HG03558 (cell line): ENCODE measurements at regions not wholly inside any gene's neighbourhood (a gene's known extent, or its start where the extent isn't known, plus 50 kb on each side); places are given as distances from the start of the nearest gene placed in this dataset.

Source experiments
- ATAC-seq: cut with Tn5 transposase; IDR thresholded peaks from one replicate; pipeline ENCODE4 v1.9.1; 2021; ENCODE audit warnings: moderate number of reproducible peaks; ENCODE audit not compliant: unreplicated experiment; ENCODE audit errors: extremely low read depth

DNA sequence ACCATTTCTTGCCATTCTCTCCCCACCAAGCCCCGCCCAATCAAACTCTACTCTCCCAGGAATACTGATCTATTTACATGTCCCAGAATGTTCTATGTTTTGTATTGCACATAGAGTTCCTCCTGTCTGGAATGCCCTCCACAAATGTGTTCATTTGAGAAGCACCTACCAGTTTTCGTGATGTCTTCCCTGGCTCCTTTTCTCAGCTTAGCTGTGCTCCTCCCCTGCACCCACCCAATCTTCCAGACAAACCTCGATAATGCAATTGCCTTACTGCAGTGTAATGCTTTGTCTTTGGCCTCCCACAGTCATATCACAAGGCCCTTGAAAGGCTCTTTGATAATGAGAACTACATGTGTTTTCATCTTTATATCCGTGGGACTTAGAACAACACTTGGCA is 214.5 kb upstream of the ANKRD55 start:
- no peak for ATAC-seq

DNA sequence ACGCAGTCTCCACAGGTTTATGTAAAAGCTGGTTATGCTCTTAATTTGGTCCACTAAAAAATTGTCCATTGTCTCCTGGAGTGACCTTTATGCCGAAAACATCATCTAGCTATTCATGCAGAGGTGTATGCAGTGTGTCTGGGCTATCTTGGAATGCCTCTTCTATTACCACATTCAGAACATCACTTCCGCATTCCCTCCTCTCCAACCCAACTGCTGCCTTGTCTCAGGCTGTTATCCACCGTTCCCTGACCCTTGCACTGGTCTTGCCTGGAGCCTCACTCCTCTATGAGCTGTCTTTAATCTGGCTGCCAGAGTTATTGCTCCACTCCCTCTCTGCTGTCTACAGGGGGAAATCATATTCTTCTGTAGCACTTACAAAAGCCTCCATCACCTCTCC is 214.1 kb upstream of the ANKRD55 start:
- ATAC-seq = no peak

DNA sequence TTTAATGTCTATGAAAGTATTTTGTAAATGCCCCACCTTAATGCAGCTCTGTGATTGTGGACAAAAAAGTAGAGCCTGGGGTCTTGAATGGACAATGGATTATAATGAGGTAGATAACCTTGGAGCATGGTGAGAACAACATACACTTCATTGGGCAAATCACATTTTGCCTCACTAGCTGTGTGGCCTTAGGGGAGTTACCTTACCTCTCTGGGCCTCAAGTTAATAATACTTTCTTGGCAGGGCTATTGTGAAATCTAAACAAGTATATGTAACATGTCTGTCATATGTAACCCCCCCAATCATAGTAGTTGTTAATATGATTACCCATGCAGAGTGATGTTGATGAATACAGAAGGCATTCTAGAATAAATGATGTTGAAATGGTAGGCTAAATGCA is 213.6 kb upstream of the ANKRD55 start:
- no peak for ATAC-seq

DNA sequence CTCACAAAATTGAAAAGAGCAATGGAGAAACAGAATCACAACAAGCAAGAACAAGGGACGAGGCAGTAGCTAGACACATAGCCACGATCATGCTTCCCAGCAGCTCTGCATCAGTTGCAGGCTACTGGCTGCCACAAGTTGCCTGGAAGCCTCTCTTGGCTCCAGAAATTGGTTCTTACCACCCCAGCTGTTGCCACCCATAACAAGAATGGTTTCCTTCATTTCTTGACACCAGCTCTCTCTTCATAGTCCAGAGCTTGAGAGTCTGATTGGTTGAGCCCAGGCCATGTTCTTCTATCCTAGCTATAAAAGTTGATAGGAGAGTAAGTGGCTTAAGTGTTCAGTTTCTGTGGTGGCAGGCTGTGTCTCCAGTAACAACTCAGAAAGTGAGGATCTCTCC is 210.7 kb upstream of the ANKRD55 start:
- no peak for ATAC-seq

DNA sequence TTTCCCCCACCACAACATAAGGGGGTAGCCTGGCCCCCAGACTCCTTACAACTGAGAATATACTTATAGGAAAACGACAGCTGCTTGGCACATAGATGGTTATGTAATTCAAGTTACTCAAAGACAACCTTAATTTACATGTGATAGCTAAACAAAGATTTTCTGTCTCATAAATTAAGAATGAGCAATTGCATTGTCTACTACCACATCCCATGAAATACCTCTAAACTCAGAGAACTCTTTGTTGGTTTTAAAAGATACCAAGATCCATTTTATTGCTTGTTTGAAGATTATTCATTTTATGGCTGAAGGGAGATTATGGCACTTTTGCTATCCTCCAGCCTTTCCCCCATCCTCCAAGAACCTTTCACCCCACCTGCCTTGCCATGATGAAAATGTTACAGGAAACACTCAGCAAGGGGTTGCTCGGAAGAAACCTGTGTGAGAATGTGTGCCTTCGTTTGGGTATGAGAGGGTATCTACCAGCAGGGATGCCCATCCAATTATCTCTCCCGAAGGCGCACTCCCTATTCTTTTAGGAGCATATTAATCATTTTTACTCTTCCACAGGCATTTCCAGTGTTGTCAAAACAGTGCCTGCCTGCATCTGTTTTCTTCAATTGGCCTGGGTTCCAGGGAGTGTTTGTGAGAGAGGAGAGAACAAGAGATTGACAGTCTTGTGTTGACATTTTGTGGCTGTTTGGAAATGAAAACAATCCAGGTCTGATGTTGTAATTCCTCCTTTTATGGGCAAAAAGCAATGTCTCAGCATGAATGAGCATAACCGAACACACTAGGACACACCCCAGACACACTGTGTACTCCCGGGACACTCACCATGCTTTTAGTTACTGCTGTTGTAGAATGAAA is 208.0 kb upstream of the ANKRD55 start:
- ATAC-seq = no peak

DNA sequence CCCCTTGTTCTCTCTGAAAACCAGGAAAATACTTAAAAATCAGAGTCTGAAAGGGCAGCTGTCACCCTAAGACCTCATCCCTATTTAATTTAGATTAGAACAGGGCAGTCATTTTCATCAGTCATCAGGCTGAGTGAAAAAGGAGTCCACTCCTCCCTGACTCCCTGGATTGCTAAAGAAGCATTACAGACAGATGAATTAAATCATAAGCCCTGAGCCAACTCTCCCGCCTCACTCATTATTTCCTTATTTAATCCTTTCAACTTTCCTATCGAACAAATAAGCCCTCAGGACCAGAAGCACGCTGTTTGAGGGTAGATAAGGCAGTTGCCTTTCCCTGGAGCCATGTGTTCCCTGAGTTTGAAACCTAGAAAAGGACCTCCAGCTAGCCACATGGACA is 201.9 kb upstream of the ANKRD55 start:
- ATAC-seq = no peak

DNA sequence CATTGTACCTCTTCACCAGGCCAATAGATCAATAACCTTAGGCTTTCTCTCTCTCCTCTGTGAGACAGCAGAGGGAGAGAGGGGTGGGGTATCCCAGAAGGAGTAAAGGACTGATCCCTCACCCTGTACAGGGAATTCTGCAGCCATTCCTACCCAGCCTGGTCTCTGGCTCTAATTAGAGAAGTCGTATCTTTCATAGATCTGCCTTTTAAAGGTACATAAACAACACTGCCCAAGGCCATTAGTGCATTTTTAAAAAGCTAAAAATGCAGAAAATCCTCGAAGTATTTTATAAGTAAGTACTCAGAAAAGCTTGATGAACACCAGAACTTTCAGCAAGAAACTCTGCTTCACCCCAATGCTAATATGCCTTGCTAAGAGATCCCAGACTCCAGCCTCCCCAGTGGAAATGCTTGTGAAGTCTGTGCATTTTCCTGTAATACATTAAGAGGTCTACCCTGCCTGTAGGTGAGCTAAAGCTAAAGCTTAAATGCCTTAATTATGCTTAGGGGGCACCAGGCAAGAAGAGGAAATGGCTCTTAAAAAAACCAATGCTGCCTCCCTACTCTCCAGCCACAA is 200.0 kb upstream of the ANKRD55 start:
- ATAC-seq = no peak

DNA sequence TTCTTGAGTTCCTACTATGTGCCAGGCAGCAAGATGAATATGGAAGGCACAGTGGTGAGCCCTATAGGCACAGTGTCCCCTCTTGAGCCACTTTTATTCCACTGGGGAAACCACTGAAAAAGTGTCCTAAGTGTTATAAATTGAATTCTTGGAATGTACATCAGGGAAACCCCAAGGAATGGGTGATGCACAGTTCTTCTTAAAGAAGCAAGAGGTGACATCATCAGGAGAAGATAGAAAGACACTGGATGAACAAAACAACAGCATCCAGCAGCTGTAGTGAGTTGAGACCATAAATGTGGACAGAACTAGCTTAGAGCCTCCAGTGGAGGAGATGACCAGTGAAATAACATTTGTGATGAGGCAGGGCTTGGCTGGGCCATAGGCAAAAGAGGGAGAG is 199.2 kb upstream of the ANKRD55 start:
- no peak for ATAC-seq

DNA sequence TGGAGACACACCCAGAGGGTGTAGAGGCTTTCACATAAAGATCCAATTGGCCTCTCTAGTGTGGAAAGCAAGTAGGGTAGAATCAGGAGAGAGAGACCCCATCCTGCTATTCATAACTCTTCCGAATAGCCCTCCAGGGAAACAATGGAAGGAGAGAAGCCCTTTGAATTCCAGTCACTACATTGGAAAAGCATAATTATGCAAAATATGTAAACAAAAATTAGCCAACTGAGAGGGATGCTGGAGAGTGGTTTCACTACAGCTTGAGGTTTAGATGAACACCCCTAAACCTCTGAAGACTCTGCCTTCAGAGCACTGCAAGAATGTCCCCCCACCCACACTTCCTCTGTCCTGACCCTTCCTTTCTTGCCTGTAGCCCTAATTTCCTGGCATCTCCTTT is 197.3 kb upstream of the ANKRD55 start:
- ATAC-seq = no peak

DNA sequence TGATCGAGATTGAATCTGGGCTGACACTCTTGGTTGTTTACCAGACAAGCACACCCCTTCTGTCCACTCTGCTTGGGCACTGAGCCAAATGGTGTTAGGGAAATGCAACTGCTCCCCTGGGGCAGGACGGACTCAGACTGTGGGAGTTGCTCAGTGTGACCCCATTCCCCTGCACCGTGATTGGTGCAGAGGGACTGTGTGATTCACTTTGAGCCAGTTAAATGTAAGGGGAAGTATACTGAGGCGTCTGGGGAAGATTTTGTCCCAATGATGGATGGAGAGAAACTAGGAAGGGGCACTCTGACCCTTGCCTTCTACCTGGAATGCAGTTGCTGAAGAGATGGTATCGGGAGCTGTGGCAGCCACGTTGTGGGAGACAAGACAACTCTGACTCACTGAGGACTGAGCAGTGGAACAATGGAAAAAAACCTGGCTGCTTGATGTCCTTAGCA is 196.0 kb upstream of the ANKRD55 start:
- no peak for ATAC-seq

DNA sequence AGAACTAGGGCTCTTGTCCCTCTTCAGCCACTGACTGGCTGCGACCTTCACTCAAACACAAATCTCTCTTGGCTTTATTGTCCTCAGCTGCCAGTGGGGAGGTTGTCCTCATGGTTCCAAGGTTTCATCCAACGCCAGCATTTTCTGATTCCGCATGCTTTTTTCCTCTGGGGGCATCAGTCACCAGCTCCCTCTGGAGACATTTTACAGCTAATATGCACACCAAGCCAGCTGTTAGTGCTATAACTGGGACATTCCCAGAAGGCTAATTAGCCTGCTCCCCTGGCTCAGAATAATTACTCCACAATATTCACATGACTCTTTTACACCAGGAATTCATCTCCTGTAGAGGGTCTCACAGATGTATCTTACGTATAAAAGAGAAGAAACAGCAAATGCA is 193.6 kb upstream of the ANKRD55 start:
- no peak for ATAC-seq

DNA sequence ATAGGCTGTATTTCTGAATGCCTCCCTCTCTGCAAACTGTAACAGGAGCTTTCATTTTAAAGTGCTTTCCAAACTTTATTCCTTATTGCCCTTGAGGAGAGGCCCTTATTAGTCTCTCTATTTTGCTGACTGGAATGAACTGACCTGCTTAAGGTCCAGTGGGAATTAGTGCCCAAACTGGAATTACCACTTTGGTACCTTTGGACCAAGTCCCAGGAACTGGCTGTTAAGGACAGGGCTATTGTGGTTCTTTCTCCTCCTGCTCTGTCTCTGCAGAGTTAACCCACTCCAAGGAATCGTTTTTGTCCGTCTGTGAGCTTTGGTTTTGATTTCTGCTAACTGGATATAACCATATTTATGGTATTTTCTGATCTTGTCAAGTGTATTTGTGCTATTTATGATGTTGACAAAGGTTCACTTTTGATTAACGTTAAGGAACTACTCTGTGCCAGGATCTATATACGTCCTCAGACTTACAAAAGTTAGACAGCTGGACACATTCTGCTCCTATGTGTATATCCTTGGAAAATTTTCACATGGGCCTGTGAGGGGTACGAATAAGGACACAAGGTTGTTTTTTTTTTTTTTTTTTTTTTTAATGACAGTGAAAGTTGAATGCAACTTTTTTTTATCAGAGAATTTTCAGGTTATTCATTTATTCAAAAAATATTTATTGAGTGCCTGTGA is 189.1 kb upstream of the ANKRD55 start:
- ATAC-seq = no peak

DNA sequence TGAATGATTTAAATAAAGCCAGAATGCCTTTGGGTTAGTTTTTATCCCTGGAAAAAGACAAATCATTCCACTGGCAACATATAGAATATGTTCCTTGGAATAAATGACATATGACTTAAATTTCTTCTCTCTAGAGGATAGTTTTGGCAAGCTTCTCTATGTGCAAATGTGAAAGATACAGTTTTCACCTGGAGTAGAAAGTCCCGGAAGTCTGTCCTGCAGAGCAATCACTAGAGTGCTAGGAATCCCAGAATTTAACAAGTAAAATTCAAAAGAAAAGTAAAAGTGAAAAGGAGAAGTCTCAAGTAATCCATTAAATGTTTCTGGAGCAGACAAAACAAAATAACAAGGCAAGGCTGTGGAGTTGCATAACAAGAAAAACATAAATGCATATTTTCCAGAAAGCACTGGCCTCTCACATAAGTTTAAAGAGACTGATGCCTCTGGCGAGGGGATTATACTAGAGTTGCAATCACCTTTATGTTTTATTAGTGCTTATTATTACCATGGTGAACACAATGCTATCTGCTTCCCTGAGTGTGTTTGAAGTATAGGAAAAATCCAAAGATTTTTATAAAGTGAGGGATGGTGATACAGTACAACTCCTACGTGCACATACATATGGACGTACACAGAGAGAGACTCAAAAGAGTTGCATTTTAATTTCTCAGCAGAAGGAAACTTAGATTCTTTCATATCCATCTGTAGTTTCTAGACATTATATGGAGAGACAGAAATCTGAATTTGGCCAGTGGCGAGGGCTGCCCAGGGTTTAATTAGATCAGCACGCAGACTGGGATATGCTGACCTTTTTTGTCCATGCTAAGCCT is 188.3 kb upstream of the ANKRD55 start:
- no peak for ATAC-seq

DNA sequence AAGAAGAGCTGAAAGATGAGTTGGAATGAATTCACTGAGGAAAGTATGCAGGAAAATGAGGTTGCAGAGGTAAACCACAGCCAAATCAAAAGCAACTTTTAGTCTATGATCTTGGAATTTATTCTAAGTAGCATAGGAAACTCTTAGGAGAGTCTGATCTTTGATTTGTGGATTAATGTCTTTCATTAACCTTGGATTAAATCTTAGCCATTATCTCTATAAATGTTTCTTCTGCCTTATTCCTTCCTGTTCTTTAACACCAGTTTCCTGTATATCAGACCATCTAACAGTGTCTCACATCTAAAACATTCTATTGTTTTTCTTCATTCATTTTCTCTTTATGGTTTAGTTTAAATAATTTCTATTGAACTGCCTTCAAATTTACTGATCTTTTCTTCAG is 187.2 kb upstream of the ANKRD55 start:
- no peak for ATAC-seq

DNA sequence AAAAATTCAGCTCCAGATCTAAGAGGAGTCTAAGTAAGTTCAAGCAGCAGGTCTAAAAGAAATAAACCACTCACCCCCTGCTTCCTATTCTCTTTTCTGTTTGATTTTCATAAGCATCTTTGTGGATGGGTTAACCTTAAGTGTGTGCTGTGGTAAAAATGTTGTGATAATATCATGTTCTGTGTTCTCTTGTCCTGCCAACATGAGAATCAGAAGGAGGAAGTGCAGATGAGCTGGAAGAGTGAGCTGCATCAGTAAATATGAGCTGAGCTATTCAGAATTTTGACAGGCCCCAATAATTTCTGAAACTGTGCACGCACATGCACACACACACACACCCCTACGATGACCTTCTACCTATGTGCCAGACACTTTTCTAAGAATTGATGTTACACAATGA is 186.5 kb upstream of the ANKRD55 start:
- ATAC-seq = no peak

DNA sequence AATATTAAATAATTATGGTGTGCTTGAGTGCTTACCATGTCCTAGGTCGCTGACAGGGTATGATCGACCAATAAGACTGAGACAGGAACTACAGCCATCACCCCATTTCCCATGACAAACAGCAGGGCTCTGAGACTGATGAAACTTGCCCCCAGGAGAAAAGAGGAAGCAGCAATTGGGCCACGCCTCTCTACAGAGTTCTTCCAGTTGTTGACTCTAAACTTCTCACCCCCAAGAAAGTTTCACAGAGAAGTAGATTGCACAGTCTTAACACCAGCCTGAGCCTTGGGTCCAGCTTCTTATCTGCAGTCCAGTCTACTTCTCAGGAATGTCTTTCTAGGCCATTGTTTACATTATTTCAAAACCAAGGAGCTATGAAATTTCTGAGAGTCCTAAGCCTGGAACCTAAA is 182.2 kb upstream of the ANKRD55 start:
- ATAC-seq = peak; percentile 72

DNA sequence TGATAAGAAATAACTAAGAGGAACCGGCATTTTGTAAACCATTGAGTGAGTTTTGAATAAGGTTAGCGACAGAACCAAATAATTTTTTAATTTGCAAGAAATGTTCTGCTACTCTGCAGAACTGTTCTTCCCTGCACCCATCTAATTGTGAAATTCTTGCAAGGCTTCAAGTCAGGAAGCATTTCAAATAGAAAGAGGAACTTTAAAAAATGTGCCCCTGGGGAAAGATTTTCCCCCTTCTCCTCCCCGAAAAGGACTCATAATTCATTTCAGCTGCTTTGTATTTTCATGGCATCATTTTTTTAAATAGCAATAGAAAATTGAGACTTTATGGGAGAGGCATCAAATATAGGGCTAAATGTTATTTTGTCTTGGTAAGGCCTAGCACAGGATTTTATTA is 180.9 kb upstream of the ANKRD55 start:
- no peak for ATAC-seq

DNA sequence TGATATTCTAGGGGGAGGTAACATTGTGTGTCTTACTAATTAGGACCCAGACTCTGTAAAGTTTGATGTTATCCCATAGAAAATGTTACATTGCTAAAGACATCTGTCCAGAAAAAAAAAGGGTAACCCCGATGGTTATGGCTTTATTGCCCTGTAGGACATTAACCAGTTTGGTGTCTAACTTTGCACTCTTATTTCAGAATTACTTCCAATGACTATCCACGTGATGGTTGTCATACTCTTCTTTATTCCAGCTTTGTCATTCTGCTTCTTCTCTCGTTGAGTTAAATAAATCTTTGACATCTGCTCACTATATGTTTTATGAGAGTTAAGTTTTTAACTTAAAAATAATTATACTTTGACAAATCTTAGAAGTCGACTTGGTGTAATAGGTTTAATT is 180.4 kb upstream of the ANKRD55 start:
- no peak for ATAC-seq

DNA sequence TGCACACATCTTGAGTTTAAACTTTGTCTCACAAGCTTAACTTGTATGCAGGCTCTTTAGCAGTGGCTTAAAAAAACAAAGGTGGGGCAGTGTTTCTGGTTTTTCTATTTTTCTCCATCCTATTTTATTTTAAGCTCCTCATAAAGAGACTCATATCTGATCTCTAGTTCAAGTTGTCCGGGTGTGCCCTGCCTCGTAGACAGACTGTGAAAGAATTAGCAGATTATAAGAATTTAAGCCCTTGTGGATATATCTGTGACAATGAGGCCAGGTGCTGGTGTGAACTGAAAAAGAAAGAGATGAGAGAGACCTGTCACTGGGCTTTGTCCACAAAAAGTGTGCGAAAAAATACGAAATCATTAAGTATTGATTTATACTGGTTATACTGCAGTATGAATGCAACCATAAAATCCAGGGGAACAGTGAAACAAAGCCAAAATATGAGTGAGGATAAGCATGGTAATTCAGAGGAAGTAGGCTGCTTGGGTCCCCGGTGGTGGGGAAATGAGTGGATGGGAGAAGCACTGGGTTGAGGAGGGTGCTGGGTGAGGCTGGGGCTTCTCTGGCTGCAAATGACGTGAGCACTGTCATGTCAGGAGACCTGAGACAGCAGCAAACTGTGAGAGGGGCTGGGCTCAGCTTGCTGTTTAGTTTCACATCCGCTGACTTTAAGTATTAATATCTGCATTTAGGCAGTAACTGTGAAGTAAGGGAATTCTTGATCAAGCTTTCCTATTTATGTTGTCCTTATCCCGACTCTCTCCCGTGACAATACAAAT is 179.7 kb upstream of the ANKRD55 start:
- peak; percentile 72 for ATAC-seq

DNA sequence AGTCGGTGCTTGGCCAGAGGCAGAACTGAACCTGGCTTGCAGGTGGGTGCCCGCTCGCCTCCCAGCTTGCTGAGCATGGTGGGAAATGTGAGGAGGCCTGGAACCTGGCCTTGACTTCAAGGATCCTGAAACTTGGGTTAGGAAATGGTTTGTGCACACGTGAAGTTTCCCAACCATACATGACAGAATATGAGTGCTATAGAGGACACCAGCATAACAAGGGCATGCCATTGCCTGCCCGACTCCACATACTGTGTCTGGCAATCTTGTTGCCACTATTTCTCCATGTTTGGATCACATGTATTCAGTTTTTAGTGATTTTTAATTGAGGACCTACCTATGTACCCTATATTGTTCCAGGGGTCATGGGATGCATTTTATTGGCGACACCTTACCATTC is 177.6 kb upstream of the ANKRD55 start:
- no peak for ATAC-seq
